Retinal pigment epithelial cell (primary cell): ENCODE measurements at regions not wholly inside any gene's neighbourhood (a gene's known extent, or its start where the extent isn't known, plus 50 kb on each side); places are given as distances from the start of the nearest gene placed in this dataset.
"Not testable (repeated sequence)": the region's sequence is repeated elsewhere in the genome, so short reads cannot be mapped to it uniquely, and the experiment has no call there.

Source experiments
- DNase-seq: peaks from one replicate; pipeline ENCODE4 v3.0.0-alpha.2; 2010; ENCODE audit warnings: low read depth
- H3K4me3 ChIP-seq: 2 replicates; pipeline ENCODE4 v1.5.1; 2011; ENCODE audit warnings: mild to moderate bottlenecking, low read length, control low read depth, moderate library complexity
- CTCF ChIP-seq: conservative IDR thresholded peaks from 2 replicates; pipeline ENCODE4 v1.5.1; 2011; ENCODE audit warnings: low read depth, low read length, control low read depth, inconsistent platforms

- TF ChIP-seq CTCF, result no peak
- no peak overlapping the region for H3K4me3 ChIP-seq
- DNase-seq, result no peak
These were observed 245.1 kb upstream of the ISL1 start for GRCh38 chr5:51138164-51138563.

GRCh38 chr5:51148437-51148836 lies 234.8 kb upstream of the ISL1 start:
- TF ChIP-seq CTCF, result no peak
- DNase-seq, result no peak
- no peak overlapping the region for H3K4me3 ChIP-seq

GRCh38 chr5:51156222-51156621 lies 227.0 kb upstream of the ISL1 start:
- no peak for DNase-seq
- TF ChIP-seq CTCF, result no peak
- H3K4me3 ChIP-seq, result no peak overlapping the region

GRCh38 chr5:51156838-51157237 lies 226.4 kb upstream of the ISL1 start:
- H3K4me3 ChIP-seq, result no peak overlapping the region
- TF ChIP-seq CTCF, result no peak

GRCh38 chr5:51159164-51159563 lies 224.1 kb upstream of the ISL1 start:
- DNase-seq, result no peak
- H3K4me3 ChIP-seq, result no peak overlapping the region
- TF ChIP-seq CTCF, result no peak

More at GRCh38 chr5:51156838-51157237, 226.4 kb upstream of the ISL1 start:
- DNase-seq, result no peak

- no peak for DNase-seq
- no peak for TF ChIP-seq CTCF
- H3K4me3 ChIP-seq, result no peak overlapping the region
These were observed 223.6 kb upstream of the ISL1 start for GRCh38 chr5:51159606-51160005.

- no peak overlapping the region for H3K4me3 ChIP-seq
- no peak for TF ChIP-seq CTCF
- DNase-seq, result no peak
These were observed 221.0 kb upstream of the ISL1 start for GRCh38 chr5:51162245-51162644.

GRCh38 chr5:51165621-51166020 lies 217.6 kb upstream of the ISL1 start:
- not testable (repeated sequence) for DNase-seq, H3K4me3 ChIP-seq
